Thyroid gland (tissue), 4 donors: ENCODE measurements at regions not wholly inside any gene's neighbourhood (a gene's known extent, or its start where the extent isn't known, plus 50 kb on each side); places are given as distances from the start of the nearest gene placed in this dataset.
"Not testable (repeated sequence)": the region's sequence is repeated elsewhere in the genome, so short reads cannot be mapped to it uniquely, and the experiment has no call there.

ENCODE experiments used
- DNase-seq, 2 donors: peaks; one replicate each; pipeline ENCODE4 v3.0.0-alpha.2; 2019
- H3K27ac ChIP-seq, 3 donors: fragments of 200-600 bp; sonication (generic); 1 replicate in 2 of 3; 2 replicates in 1 of 3; pipeline ENCODE4 v1.5.1; 2016 to 2019; ENCODE audit warnings: mild to moderate bottlenecking in 1 of 3, moderate library complexity in 1 of 3
- H3K27me3 ChIP-seq: fragments of 200-600 bp; sonication (generic); one replicate; pipeline ENCODE4 v1.5.1; 2019
- H3K36me3 ChIP-seq, 2 donors: fragments of 200-600 bp; sonication (generic); one replicate each; pipeline ENCODE4 v1.5.1; 2016 to 2019
- H3K4me1 ChIP-seq, 2 donors: fragments of 200-600 bp; sonication (generic); one replicate each; pipeline ENCODE4 v1.5.1; 2017 to 2019
- H3K4me3 ChIP-seq, 3 donors: fragments of 200-600 bp; sonication (generic); replicated peaks in 1 of 3; 1 replicate in 2 of 3; 2 replicates in 1 of 3; pipeline ENCODE4 v1.5.1; 2016; ENCODE audit warnings: mild to moderate bottlenecking in 1 of 3
- H3K9me3 ChIP-seq: fragments of 200-600 bp; sonication (generic); one replicate; pipeline ENCODE4 v1.5.1; 2017
- CTCF ChIP-seq, 6 experiments: fragments of 200-600 bp in 3 of 6; fragments of 450-650 bp in 3 of 6; sonication (generic) in 3 of 6; IDR thresholded peaks; one replicate each; pipeline ENCODE4 v1.5.1; 2016 to 2019; ENCODE audit warnings: antibody characterized with exemption in 6 of 6, mild to moderate bottlenecking in 2 of 6, inconsistent platforms in 1 of 6, moderate library complexity in 1 of 6
- POLR2A ChIP-seq, 2 donors: fragments of 450-650 bp; IDR thresholded peaks; one replicate each; pipeline ENCODE4 v1.6.1; 2017; ENCODE audit warnings: antibody characterized with exemption in 2 of 2, mild to moderate bottlenecking in 2 of 2, moderate library complexity in 1 of 2
- WGBS, 2 donors: methylation state at CpG; one replicate each; pipeline ENCODE4 v1.1.5; 2017; 5-methylcytosine and 5-hydroxymethylcytosine counted together
- intact Hi-C: fragments of 100-400 bp; cut with DNase I; formaldehyde crosslinking; loops from one replicate; pipeline ENCODE4 v1.15.1; 2023

GRCh38 chr5:135741040-135741439 lies 93.4 kb upstream of the SLC25A48 start:
- intact Hi-C loops, result no loop called here
- DNase-seq, result no peak
- 89 to 98% methylated on average over 2 of the region's 2 CpGs for WGBS, 2 donors
- H3K36me3 ChIP-seq, result no peaks in the 10 kb centered on the region
- H3K4me3 ChIP-seq, result no peak overlapping the region
- H3K27ac ChIP-seq, result no peak overlapping the region
- no peaks in the 10 kb centered on the region for H3K9me3 ChIP-seq
- TF ChIP-seq POLR2A (IDR thresholded peaks at IDR 0.05) (no peak), CTCF (IDR thresholded peaks at IDR 0.05) (no peak)
- H3K4me1 ChIP-seq, result no peaks in the 10 kb centered on the region
- no peaks in the 10 kb centered on the region for H3K27me3 ChIP-seq

- H3K27me3 ChIP-seq, result no peaks in the 10 kb centered on the region
- H3K4me3 ChIP-seq, result no peak overlapping the region
- no peak for DNase-seq
- 39 to 53% methylated on average over 2 of the region's 2 CpGs for WGBS, 2 donors
- no peaks in the 10 kb centered on the region for H3K36me3 ChIP-seq
- H3K27ac ChIP-seq, result no peak overlapping the region
- intact Hi-C loops, result no loop called here
- no peak for TF ChIP-seq POLR2A (IDR thresholded peaks at IDR 0.05)
- H3K4me1 ChIP-seq, result no peaks in the 10 kb centered on the region
- H3K9me3 ChIP-seq, result no peaks in the 10 kb centered on the region
Measured at GRCh38 chr5:135740475-135740874, 94.0 kb upstream of the SLC25A48 start.

- 61 to 67% methylated on average over 3 of the region's 3 CpGs for WGBS, 2 donors
- intact Hi-C loops, result no loop called here
- Histone ChIP-seq H3K36me3 (no peaks in the 10 kb centered on the region), H3K9me3 (no peaks in the 10 kb centered on the region), H3K27me3 (no peaks in the 10 kb centered on the region), H3K4me3 (no peak overlapping the region), H3K27ac (no peak overlapping the region), H3K4me1 (no peaks in the 10 kb centered on the region)
- TF ChIP-seq POLR2A (IDR thresholded peaks at IDR 0.05), result no peak
- no peak for TF ChIP-seq CTCF (IDR thresholded peaks at IDR 0.05)
- DNase-seq, result no peak
Measured at GRCh38 chr5:135739383-135739981, 95.0 kb upstream of the SLC25A48 start.

- no peaks in the 10 kb centered on the region for H3K9me3 ChIP-seq
- TF ChIP-seq POLR2A (IDR thresholded peaks at IDR 0.05) (no peak), CTCF (IDR thresholded peaks at IDR 0.05) (no peak)
- intact Hi-C loops, result no loop called here
- no peak overlapping the region for H3K27ac ChIP-seq
- H3K27me3 ChIP-seq, result no peaks in the 10 kb centered on the region
- H3K4me1 ChIP-seq, result no peaks in the 10 kb centered on the region
- H3K4me3 ChIP-seq, result no peak overlapping the region
- no peak for DNase-seq
- WGBS, 2 donors, result 90 to 96% methylated on average over 2 to 5 of the region's 5 CpGs
- H3K36me3 ChIP-seq, result no peaks in the 10 kb centered on the region
Measured at GRCh38 chr5:135738564-135738875, 95.9 kb upstream of the SLC25A48 start.

- H3K27me3 ChIP-seq, result no peaks in the 10 kb centered on the region
- no peak overlapping the region for H3K4me3 ChIP-seq
- 84 to 87% methylated on average over 11 of the region's 11 CpGs for WGBS, 2 donors
- no peaks in the 10 kb centered on the region for H3K9me3 ChIP-seq
- intact Hi-C loops, result no loop called here
- no peaks in the 10 kb centered on the region for H3K36me3 ChIP-seq
- H3K4me1 ChIP-seq, result no peaks in the 10 kb centered on the region
- H3K27ac ChIP-seq, result no peak overlapping the region
- no peak for TF ChIP-seq POLR2A (IDR thresholded peaks at IDR 0.05)
- TF ChIP-seq CTCF (IDR thresholded peaks at IDR 0.05), result no peak
- no peak for DNase-seq
Measured at GRCh38 chr5:135737701-135738563, 96.5 kb upstream of the SLC25A48 start.

- H3K9me3 ChIP-seq, H3K27me3 ChIP-seq, intact Hi-C loops: not testable (repeated sequence)
Measured at GRCh38 chr5:135736952-135737351, 97.5 kb upstream of the SLC25A48 start.

More at GRCh38 chr5:135736952-135737351, 97.5 kb upstream of the SLC25A48 start:
- not testable (repeated sequence) for H3K36me3 ChIP-seq, H3K4me1 ChIP-seq, H3K4me3 ChIP-seq, H3K27ac ChIP-seq, DNase-seq
- whole genome bisulfite sequencing, 2 donors, result 72 to 80% methylated on average over 9 of the region's 9 CpGs
